IPS-15b (cell line): ENCODE measurements at regions not wholly inside any gene's neighbourhood (a gene's known extent, or its start where the extent isn't known, plus 50 kb on each side); places are given as distances from the start of the nearest gene placed in this dataset.

ENCODE experiments used
- H3K27me3 ChIP-seq: one replicate; pipeline ENCODE4 v1.6.1; 2013; ENCODE audit warnings: low read length; ENCODE audit not compliant: control insufficient read depth, insufficient read depth
- H3K36me3 ChIP-seq: one replicate; pipeline ENCODE4 v1.6.1; 2013; ENCODE audit warnings: low read length; ENCODE audit not compliant: control insufficient read depth, insufficient read depth
- H3K4me1 ChIP-seq: one replicate; pipeline ENCODE4 v1.6.1; 2013; ENCODE audit warnings: mild to moderate bottlenecking, low read length; ENCODE audit not compliant: control insufficient read depth, insufficient read depth
- H3K4me3 ChIP-seq: one replicate; pipeline ENCODE4 v1.5.1; 2013; ENCODE audit warnings: low read depth, low read length
- H3K9ac ChIP-seq: one replicate; pipeline ENCODE4 v1.6.1; 2013; ENCODE audit warnings: low read depth, mild to moderate bottlenecking, low read length
- H3K9me3 ChIP-seq: one replicate; pipeline ENCODE4 v1.6.1; 2013; ENCODE audit warnings: mild to moderate bottlenecking, low read length; ENCODE audit not compliant: control insufficient read depth, insufficient read depth

GRCh38 chr12:108462686-108463085 is 52.4 kb upstream of the FICD start:
- H3K9ac ChIP-seq: no peak overlapping the region
- H3K4me1 ChIP-seq: no peaks in the 10 kb centered on the region
- H3K4me3 ChIP-seq: no peak overlapping the region
- H3K36me3 ChIP-seq: no peaks in the 10 kb centered on the region
- no peaks in the 10 kb centered on the region for H3K9me3 ChIP-seq
- H3K27me3 ChIP-seq: no peaks in the 10 kb centered on the region

- Histone ChIP-seq H3K4me3 (no peak overlapping the region), H3K9me3 (no peaks in the 10 kb centered on the region), H3K9ac (no peak overlapping the region), H3K36me3 (no peaks in the 10 kb centered on the region), H3K4me1 (peaks cover 3% of the 10 kb centered on the region), H3K27me3 (no peaks in the 10 kb centered on the region)
Measured at GRCh38 chr12:108461058-108461660, 53.9 kb upstream of the FICD start.

GRCh38 chr12:108459149-108459548 is 55.9 kb upstream of the FICD start:
- H3K4me3 ChIP-seq: no peak overlapping the region
- no peaks in the 10 kb centered on the region for H3K9me3 ChIP-seq
- no peak overlapping the region for H3K9ac ChIP-seq
- no peaks in the 10 kb centered on the region for H3K36me3 ChIP-seq
- no peaks in the 10 kb centered on the region for H3K27me3 ChIP-seq
- peaks cover 3% of the 10 kb centered on the region for H3K4me1 ChIP-seq

GRCh38 chr12:108457734-108458361 is 57.2 kb upstream of the FICD start:
- H3K4me1 ChIP-seq: peaks cover 3% of the 10 kb centered on the region
- no peak overlapping the region for H3K4me3 ChIP-seq

GRCh38 chr12:108457006-108457733 is 57.9 kb upstream of the FICD start:
- H3K9me3 ChIP-seq: no peaks in the 10 kb centered on the region
- peaks cover 3% of the 10 kb centered on the region for H3K4me1 ChIP-seq
- H3K4me3 ChIP-seq: no peak overlapping the region
- no peak overlapping the region for H3K9ac ChIP-seq
- no peaks in the 10 kb centered on the region for H3K27me3 ChIP-seq
- H3K36me3 ChIP-seq: no peaks in the 10 kb centered on the region

More at GRCh38 chr12:108457734-108458361, 57.2 kb upstream of the FICD start:
- H3K27me3 ChIP-seq: no peaks in the 10 kb centered on the region
- H3K36me3 ChIP-seq: no peaks in the 10 kb centered on the region
- H3K9ac ChIP-seq: no peak overlapping the region
- H3K9me3 ChIP-seq: no peaks in the 10 kb centered on the region

- H3K36me3 ChIP-seq: no peaks in the 10 kb centered on the region
- no peak overlapping the region for H3K4me3 ChIP-seq
- no peak overlapping the region for H3K9ac ChIP-seq
- no peaks in the 10 kb centered on the region for H3K27me3 ChIP-seq
- H3K4me1 ChIP-seq: peaks cover 3% of the 10 kb centered on the region
- H3K9me3 ChIP-seq: no peaks in the 10 kb centered on the region
Measured at GRCh38 chr12:108455706-108456105, 59.4 kb upstream of the FICD start.

- no peak overlapping the region for H3K4me3 ChIP-seq
Measured at GRCh38 chr12:108454539-108455139, 60.4 kb upstream of the FICD start.

GRCh38 chr12:108449478-108449877 is 65.6 kb upstream of the FICD start:
- Histone ChIP-seq H3K27me3 (no peaks in the 10 kb centered on the region), H3K4me3 (no peak overlapping the region), H3K4me1 (peaks cover 6% of the 10 kb centered on the region), H3K9ac (no peak overlapping the region), H3K9me3 (no peaks in the 10 kb centered on the region), H3K36me3 (no peaks in the 10 kb centered on the region)

More at GRCh38 chr12:108454539-108455139, 60.4 kb upstream of the FICD start:
- Histone ChIP-seq H3K27me3 (no peaks in the 10 kb centered on the region), H3K9me3 (no peaks in the 10 kb centered on the region), H3K9ac (no peak overlapping the region), H3K4me1 (peaks cover 3% of the 10 kb centered on the region), H3K36me3 (no peaks in the 10 kb centered on the region)

GRCh38 chr12:108448246-108448645 is 66.8 kb upstream of the FICD start:
- H3K4me3 ChIP-seq: no peak overlapping the region
- H3K36me3 ChIP-seq: no peaks in the 10 kb centered on the region
- no peaks in the 10 kb centered on the region for H3K27me3 ChIP-seq
- no peaks in the 10 kb centered on the region for H3K9me3 ChIP-seq
- no peak overlapping the region for H3K9ac ChIP-seq
- peaks cover 8% of the 10 kb centered on the region for H3K4me1 ChIP-seq

GRCh38 chr12:108447168-108447832 is 67.8 kb upstream of the FICD start:
- Histone ChIP-seq H3K9me3 (no peaks in the 10 kb centered on the region), H3K27me3 (no peaks in the 10 kb centered on the region), H3K36me3 (no peaks in the 10 kb centered on the region), H3K4me1 (peaks cover 13% of the 10 kb centered on the region), H3K4me3 (no peak overlapping the region), H3K9ac (no peak overlapping the region)

GRCh38 chr12:108446766-108447165 is 68.3 kb upstream of the FICD start:
- H3K9me3 ChIP-seq: no peaks in the 10 kb centered on the region
- no peak overlapping the region for H3K4me3 ChIP-seq
- no peaks in the 10 kb centered on the region for H3K27me3 ChIP-seq
- peaks cover 16% of the 10 kb centered on the region for H3K4me1 ChIP-seq
- H3K36me3 ChIP-seq: no peaks in the 10 kb centered on the region
- no peak overlapping the region for H3K9ac ChIP-seq
